Head of caudate nucleus (tissue), 42 donors: ENCODE measurements at regions not wholly inside any gene's neighbourhood (a gene's known extent, or its start where the extent isn't known, plus 50 kb on each side); places are given as distances from the start of the nearest gene placed in this dataset.
A peak's percentile ranks its signal among the peaks of the same experiment; 100 is the strongest.
"Not testable (repeated sequence)": the region's sequence is repeated elsewhere in the genome, so short reads cannot be mapped to it uniquely, and the experiment has no call there.

Experiments used
- DNase-seq, 42 donors: peaks; one replicate each; pipeline versions ENCODE4 v3.0.0 to v3.0.0-alpha.2; 2020 to 2021; ENCODE audit warnings: mixed read lengths in 7 of 42
- intact Hi-C: fragments of 100-400 bp; cut with DNase I; formaldehyde crosslinking; loops from one replicate; pipeline ENCODE4 v1.15.0; 2022

GRCh38 chr20:43404878-43405277 is 52.8 kb upstream of the SRSF6 start:
- peak in 1 of 42 donors; percentile 25 for DNase-seq
- intact Hi-C loops = no loop called here

- intact Hi-C loops, DNase-seq: not testable (repeated sequence)
These were observed 56.8 kb upstream of the SRSF6 start for GRCh38 chr20:43400882-43401281.

- peak in 1 of 42 donors; percentile 22 for DNase-seq
- intact Hi-C loops = no loop called here
These were observed 58.9 kb upstream of the SRSF6 start for GRCh38 chr20:43398676-43399324.

- intact Hi-C loops = no loop called here
These were observed 60.5 kb upstream of the SRSF6 start for GRCh38 chr20:43397147-43397546.

GRCh38 chr20:43393052-43393451 is 64.6 kb upstream of the SRSF6 start:
- DNase-seq = no peak
- intact Hi-C loops = no loop called here

More at GRCh38 chr20:43397147-43397546, 60.5 kb upstream of the SRSF6 start:
- DNase-seq = no peak

GRCh38 chr20:43392561-43392960 is 65.1 kb upstream of the SRSF6 start:
- no peak for DNase-seq
- intact Hi-C loops = no loop called here

GRCh38 chr20:43389839-43390626 is 67.7 kb upstream of the SRSF6 start:
- intact Hi-C loops = no loop called here
- peak in 25 of 42 donors; percentile 6 to 68 (median 32) for DNase-seq

- intact Hi-C loops = no loop called here
- no peak for DNase-seq
These were observed 68.5 kb upstream of the SRSF6 start for GRCh38 chr20:43389211-43389610.

GRCh38 chr20:43388268-43389002 is 69.3 kb upstream of the SRSF6 start:
- intact Hi-C loops = no loop called here

GRCh38 chr20:43387737-43388136 is 70.0 kb upstream of the SRSF6 start:
- intact Hi-C loops = no loop called here
- DNase-seq = peak in 1 of 42 donors; percentile 20

More at GRCh38 chr20:43388268-43389002, 69.3 kb upstream of the SRSF6 start:
- peak in 38 of 42 donors; percentile 8 to 86 (median 49) for DNase-seq

GRCh38 chr20:43386878-43387277 is 70.8 kb upstream of the SRSF6 start:
- intact Hi-C loops = no loop called here
- DNase-seq = peak in 1 of 42 donors; percentile 9

GRCh38 chr20:43385914-43386313 is 71.8 kb upstream of the SRSF6 start:
- peak in 1 of 42 donors; percentile 27 for DNase-seq
- intact Hi-C loops = no loop called here

- DNase-seq = peak in 1 of 42 donors; percentile 21
- intact Hi-C loops = no loop called here
These were observed 73.4 kb upstream of the SRSF6 start for GRCh38 chr20:43384101-43384940.

GRCh38 chr20:43383026-43383795 is 74.5 kb upstream of the SRSF6 start:
- DNase-seq = peak in 1 of 42 donors; percentile 15
- intact Hi-C loops = no loop called here

- intact Hi-C loops = not testable (repeated sequence)
- peak in 1 of 42 donors; percentile 7 for DNase-seq
These were observed 75.6 kb upstream of the SRSF6 start for GRCh38 chr20:43382135-43382534.

- peak in 1 of 42 donors; percentile 6 for DNase-seq
- intact Hi-C loops = not testable (repeated sequence)
These were observed 76.2 kb upstream of the SRSF6 start for GRCh38 chr20:43381533-43381932.

- DNase-seq = peak in 1 of 42 donors; percentile 22
- intact Hi-C loops = no loop called here
These were observed 78.3 kb upstream of the SRSF6 start for GRCh38 chr20:43379239-43379917.
